ENCODE measurements at regions not wholly inside any gene's neighbourhood (a gene's known extent, or its start where the extent isn't known, plus 50 kb on each side); places are given as distances from the start of the nearest gene placed in this dataset.

DNA sequence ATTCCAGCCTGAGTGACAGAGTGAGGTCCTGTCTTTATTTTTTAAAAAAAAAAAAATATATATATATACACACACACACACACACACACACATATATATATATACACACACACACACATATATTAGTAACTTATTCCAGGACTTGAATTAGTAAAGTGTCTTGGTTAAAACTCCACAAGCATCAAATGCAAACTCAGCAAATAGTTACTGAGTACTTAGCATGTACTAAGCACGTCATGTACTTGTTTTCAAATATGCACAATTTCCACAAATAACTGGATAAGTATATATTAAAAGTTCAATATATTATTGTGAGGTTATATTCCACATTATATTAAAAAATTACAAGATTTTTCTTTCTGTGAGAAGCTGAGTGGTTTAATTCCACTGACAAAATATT, 304.7 kb downstream of the ZEB2 start:
- Histone ChIP-seq H3K9ac (no peak overlapping the region), H3K79me2 (ENCODE audit: low read depth) (no peaks in the 10 kb centered on the region), H3K9me3 (ENCODE audit: low read depth) (no peaks in the 10 kb centered on the region), H3K27me3 (no peaks in the 10 kb centered on the region), H3F3A (ENCODE audit: low read depth) (no peaks in the 10 kb centered on the region), H3K27ac (no peak overlapping the region), H3K4me3 (no peak overlapping the region), H3K36me3 (no peaks in the 10 kb centered on the region), H3K4me1 (peaks cover 4% of the 10 kb centered on the region), H3K4me2 (no peak overlapping the region), H2AFZ (replicated peaks) (no peak overlapping the region), H4K20me1 (ENCODE audit: low read depth) (no peaks in the 10 kb centered on the region)
- Mint-ChIP-seq H3K36me3 (peaks cover 4% of the 10 kb centered on the region), H3K9me3 (no peaks in the 10 kb centered on the region), H3K27me3 (ENCODE audit: insufficient read depth, low read depth) (no peaks in the 10 kb centered on the region), H3K4me1 (peaks cover 5% of the 10 kb centered on the region), H3K4me3 (no peak overlapping the region), H3K27ac (no peak overlapping the region)
- TF ChIP-seq EZH2 (IDR thresholded peaks at IDR 0.05) (no peak), EZH2phosphoT487 (IDR thresholded peaks at IDR 0.05) (no peak)
- TF ChIP-seq, protein P1, sequence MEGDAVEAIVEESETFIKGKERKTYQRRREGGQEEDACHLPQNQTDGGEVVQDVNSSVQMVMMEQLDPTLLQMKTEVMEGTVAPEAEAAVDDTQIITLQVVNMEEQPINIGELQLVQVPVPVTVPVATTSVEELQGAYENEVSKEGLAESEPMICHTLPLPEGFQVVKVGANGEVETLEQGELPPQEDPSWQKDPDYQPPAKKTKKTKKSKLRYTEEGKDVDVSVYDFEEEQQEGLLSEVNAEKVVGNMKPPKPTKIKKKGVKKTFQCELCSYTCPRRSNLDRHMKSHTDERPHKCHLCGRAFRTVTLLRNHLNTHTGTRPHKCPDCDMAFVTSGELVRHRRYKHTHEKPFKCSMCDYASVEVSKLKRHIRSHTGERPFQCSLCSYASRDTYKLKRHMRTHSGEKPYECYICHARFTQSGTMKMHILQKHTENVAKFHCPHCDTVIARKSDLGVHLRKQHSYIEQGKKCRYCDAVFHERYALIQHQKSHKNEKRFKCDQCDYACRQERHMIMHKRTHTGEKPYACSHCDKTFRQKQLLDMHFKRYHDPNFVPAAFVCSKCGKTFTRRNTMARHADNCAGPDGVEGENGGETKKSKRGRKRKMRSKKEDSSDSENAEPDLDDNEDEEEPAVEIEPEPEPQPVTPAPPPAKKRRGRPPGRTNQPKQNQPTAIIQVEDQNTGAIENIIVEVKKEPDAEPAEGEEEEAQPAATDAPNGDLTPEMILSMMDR (IDR thresholded peaks at IDR 0.05): no peak
- DNase-seq (ENCODE audit: low spot score): no peak

GRCh38 chr2:144213797-144214196, 306.1 kb downstream of the ZEB2 start:
- no peak overlapping the region for H3K4me3 ChIP-seq
- TF ChIP-seq EZH2phosphoT487 (IDR thresholded peaks at IDR 0.05): no peak
- TF ChIP-seq EZH2 (IDR thresholded peaks at IDR 0.05): no peak
- TF ChIP-seq, protein P1 (IDR thresholded peaks at IDR 0.05): no peak
- DNase-seq (ENCODE audit: low spot score): no peak
- H3K9me3 ChIP-seq (ENCODE audit: low read depth): no peaks in the 10 kb centered on the region
- H3K4me1 ChIP-seq: peaks cover 4% of the 10 kb centered on the region
- no peak overlapping the region for H3K9ac ChIP-seq
- H2AFZ ChIP-seq (replicated peaks): no peak overlapping the region
- no peaks in the 10 kb centered on the region for H4K20me1 ChIP-seq (ENCODE audit: low read depth)
- peaks cover 5% of the 10 kb centered on the region for H3K4me1 Mint-ChIP-seq
- H3K27me3 ChIP-seq: no peaks in the 10 kb centered on the region
- no peaks in the 10 kb centered on the region for H3K79me2 ChIP-seq (ENCODE audit: low read depth)
- no peak overlapping the region for H3K27ac ChIP-seq
- H3K4me3 Mint-ChIP-seq: no peak overlapping the region
- no peaks in the 10 kb centered on the region for H3K36me3 ChIP-seq
- peaks cover 4% of the 10 kb centered on the region for H3K36me3 Mint-ChIP-seq
- H3K4me2 ChIP-seq: no peak overlapping the region
- no peak overlapping the region for H3K27ac Mint-ChIP-seq
- no peaks in the 10 kb centered on the region for H3K27me3 Mint-ChIP-seq (ENCODE audit: insufficient read depth, low read depth)
- no peaks in the 10 kb centered on the region for H3K9me3 Mint-ChIP-seq
- H3F3A ChIP-seq (ENCODE audit: low read depth): no peaks in the 10 kb centered on the region

DNA sequence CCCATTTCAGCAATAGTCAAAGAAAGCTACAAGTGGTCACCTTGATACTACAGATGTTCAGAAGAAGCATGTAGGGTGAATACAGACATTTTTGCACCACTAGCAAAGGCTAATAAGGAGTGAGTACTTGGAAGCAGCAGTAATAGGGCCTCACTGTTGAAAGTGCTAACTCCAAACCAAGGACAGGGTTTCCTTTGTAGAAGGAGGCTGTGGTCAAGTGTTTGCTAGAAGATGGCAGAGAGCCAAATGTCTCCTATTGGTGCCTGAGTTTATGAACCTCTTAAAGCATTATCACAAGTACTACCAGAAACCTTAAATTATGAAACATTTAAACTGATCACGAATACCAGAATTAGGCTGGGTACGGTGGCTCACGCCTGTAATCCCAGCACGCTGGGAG, 308.1 kb downstream of the ZEB2 start:
- Mint-ChIP-seq H3K27me3 (ENCODE audit: insufficient read depth, low read depth) (no peaks in the 10 kb centered on the region), H3K4me1 (peaks cover 5% of the 10 kb centered on the region), H3K27ac (no peak overlapping the region), H3K9me3 (no peaks in the 10 kb centered on the region), H3K36me3 (peaks cover 12% of the 10 kb centered on the region), H3K4me3 (no peak overlapping the region)
- H2AFZ ChIP-seq (replicated peaks): no peak overlapping the region
- no peaks in the 10 kb centered on the region for H3F3A ChIP-seq (ENCODE audit: low read depth)
- H4K20me1 ChIP-seq (ENCODE audit: low read depth): no peaks in the 10 kb centered on the region
- H3K27me3 ChIP-seq: no peaks in the 10 kb centered on the region
- no peak overlapping the region for H3K4me3 ChIP-seq
- H3K79me2 ChIP-seq (ENCODE audit: low read depth): no peaks in the 10 kb centered on the region
- no peak for DNase-seq (ENCODE audit: low spot score)
- no peak overlapping the region for H3K9ac ChIP-seq
- no peak overlapping the region for H3K27ac ChIP-seq
- peaks cover 4% of the 10 kb centered on the region for H3K4me1 ChIP-seq
- no peak for TF ChIP-seq EZH2 (IDR thresholded peaks at IDR 0.05)
- no peak for TF ChIP-seq EZH2phosphoT487 (IDR thresholded peaks at IDR 0.05)
- TF ChIP-seq, protein P1 (IDR thresholded peaks at IDR 0.05): no peak
- no peaks in the 10 kb centered on the region for H3K9me3 ChIP-seq (ENCODE audit: low read depth)
- H3K36me3 ChIP-seq: no peaks in the 10 kb centered on the region
- H3K4me2 ChIP-seq: no peak overlapping the region

All from neural progenitor cell (in vitro differentiated cells).